GM12801 (cell line): ENCODE measurements at regions not wholly inside any gene's neighbourhood (a gene's known extent, or its start where the extent isn't known, plus 50 kb on each side); places are given as distances from the start of the nearest gene placed in this dataset.

Experiments
- CTCF ChIP-seq: IDR thresholded peaks from one replicate; pipeline ENCODE4 v1.5.1; 2011; ENCODE audit warnings: control low read depth; ENCODE audit not compliant: insufficient read length; ENCODE audit errors: extremely low read depth

DNA sequence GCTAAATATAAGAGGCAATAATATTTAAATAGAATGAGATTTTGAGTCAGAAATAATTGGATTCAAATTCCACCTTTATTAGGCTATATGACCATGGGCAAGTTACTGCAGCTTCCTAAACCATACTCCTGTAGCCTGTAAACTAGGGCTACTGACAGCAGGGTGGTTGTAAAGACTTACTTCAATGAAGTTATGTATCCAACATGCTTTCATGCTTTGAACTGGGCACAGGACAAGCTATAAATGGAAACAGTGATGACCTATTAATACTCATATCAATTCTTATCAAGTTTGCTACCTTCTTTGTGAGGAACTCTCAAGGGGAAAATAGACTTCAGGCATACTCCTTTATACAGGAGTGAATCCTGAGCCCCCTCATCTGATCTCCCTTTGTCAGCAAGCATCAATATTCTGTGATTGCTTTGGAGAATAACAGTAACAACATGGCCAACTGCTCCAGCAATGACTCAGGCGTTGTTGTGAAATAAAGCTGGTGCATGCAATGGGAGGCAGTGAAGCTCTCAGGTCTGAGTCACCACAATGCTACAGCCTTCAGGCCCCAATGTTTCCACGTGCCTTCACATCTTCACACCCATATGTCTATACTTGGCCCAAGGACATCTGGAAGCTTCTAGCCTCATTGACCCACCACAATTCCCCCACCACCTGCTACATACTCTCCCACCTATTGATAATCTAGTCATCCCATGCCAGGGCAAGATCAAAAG, 102.5 kb downstream of the KCNA4 start:
- no peak for TF ChIP-seq CTCF

- no peak for TF ChIP-seq CTCF
Observed at GRCh38 chr11:29913352-29913751, 103.5 kb downstream of the KCNA4 start.

DNA sequence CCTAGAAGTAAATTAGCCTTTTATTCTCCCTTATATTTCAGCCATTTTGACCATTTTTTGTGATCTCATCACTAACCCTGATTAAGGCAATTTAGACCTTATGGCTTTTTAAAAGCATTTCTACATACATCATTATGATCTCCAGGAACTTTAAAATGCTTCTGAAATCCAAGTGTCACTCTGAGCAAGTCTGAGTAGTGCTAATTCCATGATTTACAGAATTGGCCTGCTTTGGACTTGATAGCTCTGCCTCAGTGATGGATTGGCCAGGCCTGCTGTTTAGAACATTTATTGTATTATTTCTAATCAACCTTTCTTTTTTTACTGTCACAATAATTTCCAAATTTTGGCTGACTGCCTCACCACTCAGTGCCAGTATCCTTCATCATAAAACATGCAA, 116.4 kb downstream of the KCNA4 start:
- no peak for TF ChIP-seq CTCF

DNA sequence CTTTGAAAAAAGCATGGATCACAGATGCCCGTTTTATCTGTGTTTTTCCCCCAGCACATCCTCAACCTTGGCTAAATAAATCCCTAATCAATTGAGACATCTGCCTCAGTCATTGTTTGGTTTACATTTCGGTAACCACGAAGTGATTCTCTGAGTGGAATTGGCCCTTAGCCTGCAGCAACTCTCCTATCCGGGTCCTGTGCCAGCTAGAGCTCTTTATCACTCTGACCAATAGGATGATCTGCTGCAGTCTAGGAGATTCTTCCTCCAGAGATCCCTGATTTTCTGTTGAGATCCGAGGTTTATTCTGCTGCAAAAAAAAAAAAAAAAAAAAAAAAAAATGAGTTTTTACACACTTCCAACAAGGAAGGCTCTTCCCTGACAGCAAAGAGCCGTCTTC, 137.3 kb downstream of the KCNA4 start:
- TF ChIP-seq CTCF, result no peak

DNA sequence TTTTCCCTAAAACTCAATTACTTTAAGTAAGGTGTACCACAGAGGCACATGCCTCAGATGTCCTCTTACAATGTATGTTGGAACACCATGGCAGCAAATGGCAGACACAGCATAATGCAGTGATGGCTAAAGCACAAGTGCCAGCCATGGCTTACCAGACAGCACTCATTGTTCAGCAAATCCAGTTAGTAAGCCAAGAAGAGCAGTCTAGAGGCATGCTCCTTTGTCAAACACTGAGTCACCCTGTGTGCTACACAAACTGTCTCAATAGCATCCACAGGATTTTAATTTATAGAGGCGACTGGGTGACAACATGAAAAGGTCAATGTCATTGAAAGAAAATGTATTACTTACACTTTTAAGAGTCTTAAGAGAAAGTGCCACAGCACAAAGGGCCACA, 140.6 kb downstream of the KCNA4 start:
- no peak for TF ChIP-seq CTCF

DNA sequence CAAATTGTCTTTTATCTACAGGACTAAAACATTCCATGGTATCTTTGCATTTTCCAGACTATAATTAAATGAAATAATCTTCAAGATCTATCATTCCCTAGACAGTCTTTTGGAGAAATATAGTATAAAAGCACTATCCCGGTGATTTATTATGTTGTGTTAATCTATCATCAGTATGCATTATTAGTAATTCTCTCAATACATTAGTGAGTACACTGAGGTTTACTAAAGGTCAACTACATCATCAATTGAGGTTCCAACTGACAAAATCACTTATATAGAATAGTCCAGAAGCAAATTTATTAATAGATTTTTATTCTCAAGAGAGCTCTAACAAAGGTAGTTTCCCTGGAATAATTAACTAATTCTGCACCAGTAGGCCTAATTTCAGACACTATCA, 169.6 kb downstream of the KCNA4 start:
- TF ChIP-seq CTCF, result no peak

GRCh38 chr11:29844701-29845379, 172.0 kb downstream of the KCNA4 start:
- no peak for TF ChIP-seq CTCF
